ENCODE measurements at regions not wholly inside any gene's neighbourhood (a gene's known extent, or its start where the extent isn't known, plus 50 kb on each side); places are given as distances from the start of the nearest gene placed in this dataset.
"Not testable (repeated sequence)": the region's sequence is repeated elsewhere in the genome, so short reads cannot be mapped to it uniquely, and the experiment has no call there.

DNA sequence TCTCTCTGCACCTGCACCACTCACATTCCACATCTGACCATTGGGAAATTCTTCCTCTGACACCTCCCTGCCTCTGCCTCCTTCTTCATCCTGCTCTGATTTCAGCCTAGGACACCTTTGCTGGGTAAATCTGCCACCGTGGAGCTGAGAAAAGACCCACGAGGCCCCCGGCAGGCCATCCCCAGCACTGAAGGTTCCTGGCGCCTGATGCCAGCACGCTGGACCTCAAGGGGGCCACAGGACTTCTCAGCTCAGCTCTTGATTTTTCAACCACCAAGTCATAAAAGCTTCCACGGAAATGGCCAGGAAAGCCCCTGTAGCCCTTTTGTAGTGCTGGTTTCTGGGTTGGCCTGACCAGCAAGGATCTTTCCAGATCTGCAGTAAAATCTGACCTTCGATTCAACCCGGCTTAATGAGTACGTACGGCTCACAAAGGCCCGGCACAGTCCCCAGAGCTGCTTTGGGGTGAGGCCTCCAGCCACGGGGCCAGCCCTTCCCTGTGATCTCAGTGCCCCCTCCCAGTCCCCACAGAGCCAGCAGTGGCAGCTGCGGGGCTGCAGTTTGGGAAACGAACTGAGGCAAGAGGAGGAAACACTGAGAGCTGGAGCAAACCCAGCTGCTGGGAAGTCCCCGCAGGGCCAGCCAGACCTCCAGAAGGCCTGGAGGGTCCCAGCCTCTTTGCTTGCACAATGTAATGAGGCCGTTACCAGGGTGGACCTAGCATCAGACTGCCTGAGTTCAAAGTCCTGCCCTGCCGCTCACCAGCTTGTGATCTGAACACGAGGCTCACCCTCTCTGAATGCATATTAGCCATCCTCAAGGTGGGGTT lies 157.5 kb downstream of the BMP7 start:
- TF ChIP-seq, protein P1, sequence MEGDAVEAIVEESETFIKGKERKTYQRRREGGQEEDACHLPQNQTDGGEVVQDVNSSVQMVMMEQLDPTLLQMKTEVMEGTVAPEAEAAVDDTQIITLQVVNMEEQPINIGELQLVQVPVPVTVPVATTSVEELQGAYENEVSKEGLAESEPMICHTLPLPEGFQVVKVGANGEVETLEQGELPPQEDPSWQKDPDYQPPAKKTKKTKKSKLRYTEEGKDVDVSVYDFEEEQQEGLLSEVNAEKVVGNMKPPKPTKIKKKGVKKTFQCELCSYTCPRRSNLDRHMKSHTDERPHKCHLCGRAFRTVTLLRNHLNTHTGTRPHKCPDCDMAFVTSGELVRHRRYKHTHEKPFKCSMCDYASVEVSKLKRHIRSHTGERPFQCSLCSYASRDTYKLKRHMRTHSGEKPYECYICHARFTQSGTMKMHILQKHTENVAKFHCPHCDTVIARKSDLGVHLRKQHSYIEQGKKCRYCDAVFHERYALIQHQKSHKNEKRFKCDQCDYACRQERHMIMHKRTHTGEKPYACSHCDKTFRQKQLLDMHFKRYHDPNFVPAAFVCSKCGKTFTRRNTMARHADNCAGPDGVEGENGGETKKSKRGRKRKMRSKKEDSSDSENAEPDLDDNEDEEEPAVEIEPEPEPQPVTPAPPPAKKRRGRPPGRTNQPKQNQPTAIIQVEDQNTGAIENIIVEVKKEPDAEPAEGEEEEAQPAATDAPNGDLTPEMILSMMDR (IDR thresholded peaks at IDR 0.05): no peak
- TF ChIP-seq POLR2A (IDR thresholded peaks at IDR 0.05) (no peak), EP300 (IDR thresholded peaks at IDR 0.05; ENCODE audit: low read depth) (no peak), POLR2AphosphoS5 (IDR thresholded peaks at IDR 0.05) (no peak)
- WGBS, 2 donors (ENCODE audit: low coverage in 1 of 2): 44% methylated on average over 18 of the region's 18 CpGs; no CpG with 5 or more reads in 1 of the 2 donors
- H3K27ac ChIP-seq: peak overlapping the region in 2 of 4 donors; percentile 7 to 17
- H3K27me3 ChIP-seq: no peaks in the 10 kb centered on the region
- no peaks in the 10 kb centered on the region for H3K36me3 ChIP-seq
- in situ Hi-C loops (cut with MboI; ENCODE audit: low pct_ligation_motif_present in 1 of 4, low pct_unique_long_range_greater_than_20kb in 1 of 4, low sequenced_read_pairs in 3 of 4) (no loop called here), intact Hi-C loops (cut with DNase I; ENCODE audit: low total_unique reads) (no loop called here)
- H3K4me3 ChIP-seq: no peak overlapping the region
- no peaks in the 10 kb centered on the region for H3K9me3 ChIP-seq
- DNase-seq: no peak
- H3K4me1 ChIP-seq: peaks cover 0 to 8% (median 0%) of the 10 kb centered on the region in 4 donors

DNA sequence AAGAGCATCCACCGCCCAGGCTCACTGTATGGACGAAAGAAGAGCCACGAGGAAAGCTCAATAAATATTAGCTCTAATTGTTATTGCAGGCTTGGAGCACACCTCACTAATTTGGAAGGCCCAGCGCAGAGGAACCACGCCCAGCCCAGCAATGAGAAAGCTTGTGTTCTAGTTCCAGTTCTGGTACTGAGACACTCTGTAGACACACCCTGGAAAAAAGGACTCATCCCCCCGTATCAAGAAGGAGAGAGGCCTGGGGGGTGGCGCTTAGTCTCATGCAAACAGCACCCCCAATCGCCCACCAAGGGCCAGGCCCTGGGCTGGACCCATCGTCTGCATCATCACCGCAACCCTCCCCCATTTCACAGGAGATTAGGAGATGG lies 156.9 kb downstream of the BMP7 start:
- Histone ChIP-seq H3K4me3 (no peak overlapping the region), H3K36me3 (no peaks in the 10 kb centered on the region), H3K27ac (peak overlapping the region in 2 of 4 donors; percentile 7 to 17), H3K4me1 (peaks cover 0 to 8% (median 0%) of the 10 kb centered on the region in 4 donors), H3K9me3 (no peaks in the 10 kb centered on the region), H3K27me3 (no peaks in the 10 kb centered on the region)
- in situ Hi-C loops (cut with MboI; ENCODE audit: low pct_ligation_motif_present in 1 of 4, low pct_unique_long_range_greater_than_20kb in 1 of 4, low sequenced_read_pairs in 3 of 4) (no loop called here), intact Hi-C loops (cut with DNase I; ENCODE audit: low total_unique reads) (no loop called here)
- 33 to 69% methylated on average over 3 to 10 of the region's 10 CpGs for WGBS, 2 donors (ENCODE audit: low coverage in 1 of 2)
- TF ChIP-seq POLR2A (IDR thresholded peaks at IDR 0.05): no peak
- DNase-seq: no peak

DNA sequence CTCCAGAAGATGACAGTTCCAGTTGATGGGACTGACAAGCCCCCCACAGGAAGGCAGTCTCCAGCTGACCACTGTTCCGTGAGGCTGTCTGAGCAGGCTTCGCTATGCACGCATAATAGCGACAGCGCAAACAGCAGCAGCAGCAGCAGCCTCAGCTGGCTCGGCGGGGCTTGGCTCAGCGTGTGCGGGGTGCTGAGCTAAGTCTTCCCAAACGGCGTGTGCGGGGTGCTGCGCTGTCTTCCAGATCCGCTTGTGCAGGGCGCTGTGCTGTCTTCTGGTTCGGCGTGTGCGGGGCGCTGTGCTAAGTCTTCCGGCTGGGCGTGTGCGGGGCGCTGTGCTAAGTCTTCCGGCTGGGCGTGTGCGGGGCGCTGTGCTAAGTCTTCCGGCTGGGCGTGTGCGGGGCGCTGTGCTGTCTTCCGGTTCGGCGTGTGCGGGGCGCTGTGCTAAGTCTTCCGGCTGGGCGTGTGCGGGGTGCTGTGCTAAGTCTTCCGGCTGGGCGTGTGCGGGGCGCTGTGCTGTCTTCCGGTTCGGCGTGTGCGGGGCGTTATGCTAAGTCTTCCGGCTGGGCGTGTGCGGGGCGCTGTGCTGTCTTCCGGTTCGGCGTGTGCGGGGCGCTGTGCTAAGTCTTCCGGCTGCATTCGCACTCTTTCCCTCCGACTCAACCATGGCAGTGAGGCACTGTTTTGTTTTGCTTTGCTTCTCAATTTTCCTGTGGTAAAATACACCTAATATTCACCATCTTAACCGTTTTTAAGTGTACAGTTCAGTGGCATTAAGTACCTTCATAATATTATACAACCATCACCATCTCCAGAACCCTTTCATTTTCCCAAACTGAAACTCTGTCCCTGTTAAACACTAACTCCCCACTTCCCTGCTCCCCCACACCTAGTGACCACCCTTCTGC lies 156.1 kb downstream of the BMP7 start:
- in situ Hi-C loops (cut with MboI; ENCODE audit: low pct_ligation_motif_present in 1 of 4, low pct_unique_long_range_greater_than_20kb in 1 of 4, low sequenced_read_pairs in 3 of 4); H3K9me3 ChIP-seq; intact Hi-C loops (cut with DNase I; ENCODE audit: low total_unique reads); H3K27me3 ChIP-seq; H3K27ac ChIP-seq; H3K4me3 ChIP-seq; H3K4me1 ChIP-seq; H3K36me3 ChIP-seq; DNase-seq: not testable (repeated sequence)
- WGBS, 2 donors (ENCODE audit: low coverage in 1 of 2): 50 to 95% methylated on average over 1 to 59 of the region's 61 CpGs

DNA sequence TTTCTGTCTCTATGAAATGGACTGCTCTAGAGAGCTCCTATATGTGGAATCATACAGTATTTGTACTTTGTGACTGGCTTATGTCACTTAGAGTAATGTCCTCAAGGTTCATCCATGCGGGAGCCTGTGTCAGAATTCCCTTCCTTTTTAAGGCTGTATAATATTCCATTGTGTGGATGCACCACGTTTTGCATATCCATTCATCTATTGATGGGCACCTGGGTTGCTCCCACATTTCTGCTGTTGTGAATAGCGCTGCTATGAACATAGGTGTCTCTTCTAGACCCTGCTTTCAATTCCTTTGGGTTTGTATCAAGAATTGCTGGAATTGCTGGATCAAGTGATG lies 155.4 kb downstream of the BMP7 start:
- intact Hi-C loops (cut with DNase I; ENCODE audit: low total_unique reads): no loop called here
- no peak for DNase-seq
- TF ChIP-seq POLR2AphosphoS5 (IDR thresholded peaks at IDR 0.05) (no peak), EP300 (IDR thresholded peaks at IDR 0.05; ENCODE audit: low read depth) (no peak), POLR2A (IDR thresholded peaks at IDR 0.05) (no peak)
- TF ChIP-seq, protein P1 (IDR thresholded peaks at IDR 0.05): no peak
- Histone ChIP-seq H3K4me1 (peaks cover 0 to 8% (median 0%) of the 10 kb centered on the region in 4 donors), H3K27me3 (no peaks in the 10 kb centered on the region), H3K36me3 (no peaks in the 10 kb centered on the region), H3K9me3 (no peaks in the 10 kb centered on the region), H3K27ac (no peak overlapping the region), H3K4me3 (no peak overlapping the region)
- in situ Hi-C loops (cut with MboI; ENCODE audit: low pct_ligation_motif_present in 1 of 4, low pct_unique_long_range_greater_than_20kb in 1 of 4, low sequenced_read_pairs in 3 of 4): no loop called here
- WGBS, 2 donors (ENCODE audit: low coverage in 1 of 2): 82 to 84% methylated on average over 3 of the region's 3 CpGs

DNA sequence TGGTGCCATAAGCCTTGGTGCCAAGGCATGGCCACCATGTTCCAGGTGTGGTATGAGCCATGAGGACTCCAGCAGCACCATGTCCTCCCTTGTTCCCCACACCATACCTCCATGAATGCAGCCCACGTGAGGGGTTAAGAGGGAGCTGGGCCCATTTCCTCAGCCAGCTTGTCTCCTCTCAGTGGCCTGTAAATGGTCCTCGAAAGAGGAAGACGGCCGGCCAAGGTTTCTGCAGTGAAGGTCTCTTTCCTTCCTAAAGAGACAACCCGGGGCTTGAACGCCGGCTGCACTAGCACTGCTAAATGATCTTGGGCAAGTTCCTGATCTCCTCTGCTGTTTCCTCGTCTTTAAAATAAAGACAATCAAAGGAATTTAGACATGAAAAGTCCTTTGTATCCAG lies 154.0 kb downstream of the BMP7 start:
- Histone ChIP-seq H3K27me3 (no peaks in the 10 kb centered on the region), H3K4me3 (no peak overlapping the region), H3K27ac (no peak overlapping the region), H3K4me1 (peaks cover 0 to 8% (median 0%) of the 10 kb centered on the region in 4 donors), H3K9me3 (no peaks in the 10 kb centered on the region), H3K36me3 (no peaks in the 10 kb centered on the region)
- intact Hi-C loops (cut with DNase I; ENCODE audit: low total_unique reads) (no loop called here), in situ Hi-C loops (cut with MboI; ENCODE audit: low pct_ligation_motif_present in 1 of 4, low pct_unique_long_range_greater_than_20kb in 1 of 4, low sequenced_read_pairs in 3 of 4) (no loop called here)
- no peak for TF ChIP-seq POLR2A (IDR thresholded peaks at IDR 0.05)
- no peak for TF ChIP-seq EP300 (IDR thresholded peaks at IDR 0.05; ENCODE audit: low read depth)
- TF ChIP-seq, protein P1 (IDR thresholded peaks at IDR 0.05): no peak
- TF ChIP-seq POLR2AphosphoS5 (IDR thresholded peaks at IDR 0.05): no peak
- no peak for DNase-seq
- WGBS, 2 donors (ENCODE audit: low coverage in 1 of 2): 71 to 72% methylated on average over 1 to 8 of the region's 8 CpGs
